ENCODE measurements at regions not wholly inside any gene's neighbourhood (a gene's known extent, or its start where the extent isn't known, plus 50 kb on each side); places are given as distances from the start of the nearest gene placed in this dataset.

DNA sequence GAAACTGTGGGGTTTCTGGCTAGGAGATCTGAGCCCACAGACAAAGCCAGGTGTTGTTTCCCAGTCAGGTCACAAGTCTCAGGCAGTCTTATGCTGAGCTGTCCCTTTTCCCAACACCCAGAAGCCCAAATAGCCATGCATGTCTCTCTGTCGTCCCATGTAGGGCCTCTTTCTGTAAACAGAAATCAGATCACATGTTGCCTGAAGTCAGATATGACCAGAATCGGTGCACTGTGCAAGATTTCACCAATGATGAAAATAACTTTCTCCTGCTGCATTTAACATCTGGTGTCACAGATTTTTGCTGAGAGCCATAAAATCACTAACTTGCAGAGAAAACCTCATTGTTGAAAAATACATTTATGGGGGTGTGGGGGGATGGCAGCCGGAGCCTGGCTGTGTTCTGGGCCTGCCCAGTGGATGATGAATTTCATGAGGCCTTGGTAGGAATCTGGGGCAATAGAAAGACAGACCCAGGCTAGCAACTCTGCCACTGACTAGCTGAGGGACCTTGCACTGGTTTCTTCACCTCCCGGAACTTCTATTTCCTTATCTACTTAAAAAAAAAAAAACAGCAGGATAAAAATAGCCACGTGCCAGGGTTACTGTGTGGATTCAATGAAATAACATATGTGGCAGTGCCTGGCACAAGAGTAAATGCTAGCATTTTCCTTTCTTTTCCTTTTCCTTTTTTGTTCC lies 158.8 kb upstream of the NFIA start:
- no peak for DNase-seq (ENCODE audit: low spot score)
- Histone ChIP-seq H3K27ac (replicated peaks; ENCODE audit: low read length) (no peak overlapping the region), H3K4me2 (ENCODE audit: insufficient read depth, low read length, poor library complexity, severe bottlenecking) (no peak overlapping the region), H2BK5ac (ENCODE audit: low read length) (no peak overlapping the region), H2BK120ac (ENCODE audit: low read depth, low read length) (no peak overlapping the region), H3K23ac (ENCODE audit: low read depth, low read length, poor library complexity) (no peak overlapping the region), H2AFZ (ENCODE audit: low read length) (no peak overlapping the region), H2AK5ac (ENCODE audit: low read depth, low read length) (no peak overlapping the region), H2BK12ac (ENCODE audit: low read length) (no peak overlapping the region), H3K9ac (ENCODE audit: low read depth, low read length, poor library complexity) (no peak overlapping the region), H3K9me3 (replicated peaks in 1 of 2; ENCODE audit: control insufficient read depth in 2 of 2, insufficient read depth in 1 of 2, low read depth in 1 of 2, low read length in 2 of 2) (no peaks in the 10 kb centered on the region), H3K18ac (ENCODE audit: low read length) (no peak overlapping the region), H4K91ac (ENCODE audit: low read depth, low read length, poor library complexity) (no peak overlapping the region), H3K4ac (ENCODE audit: low read length) (no peak overlapping the region), H3K79me1 (ENCODE audit: low read depth, low read length) (no peaks in the 10 kb centered on the region), H3K36me3 (replicated peaks in 1 of 2; ENCODE audit: control insufficient read depth in 2 of 2, insufficient read depth in 2 of 2, low read length in 2 of 2) (no peaks in the 10 kb centered on the region), H3K14ac (ENCODE audit: low read length) (no peak overlapping the region), H2BK15ac (ENCODE audit: low read length) (no peak overlapping the region), H3K27me3 (ENCODE audit: control insufficient read depth in 3 of 3, insufficient read depth in 3 of 3, low read depth in 1 of 3, low read length in 3 of 3) (no peaks in the 10 kb centered on the region), H3K4me1 (ENCODE audit: control insufficient read depth in 2 of 2, insufficient read depth in 1 of 2, low read depth in 1 of 2, low read length in 2 of 2) (peaks cover 0 to 8% of the 10 kb centered on the region in 2 donors), H4K8ac (ENCODE audit: low read depth, low read length) (no peak overlapping the region), H3K4me3 (ENCODE audit: low read length in 2 of 2) (no peak overlapping the region)
- WGBS, 2 donors (ENCODE audit: extremely low coverage in 2 of 2, insufficient read length in 2 of 2, insufficient replicate concordance in 1 of 2) = no CpG with 5 or more reads among the region's 5 CpGs

DNA sequence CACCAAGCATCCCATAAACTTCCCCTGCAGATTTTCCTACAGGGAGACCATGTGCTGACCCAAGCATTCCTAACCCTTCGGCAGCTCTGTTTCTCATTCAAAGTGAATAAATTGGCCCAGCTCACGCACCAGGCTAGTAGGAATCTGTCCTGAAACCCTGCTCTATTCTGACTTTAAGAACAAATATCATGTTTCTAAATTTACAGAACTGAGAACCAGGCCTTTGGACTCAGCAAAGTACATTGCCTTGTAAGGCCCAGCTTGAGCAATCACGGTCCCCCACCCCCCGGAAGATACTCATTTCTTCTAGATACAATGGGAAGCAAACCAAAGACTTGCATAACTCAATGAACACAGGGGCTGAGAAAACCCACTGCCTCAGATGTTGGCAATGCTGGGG lies 160.1 kb upstream of the NFIA start:
- Histone ChIP-seq H3K14ac (ENCODE audit: low read length) (no peak overlapping the region), H3K18ac (ENCODE audit: low read length) (no peak overlapping the region), H2BK5ac (ENCODE audit: low read length) (no peak overlapping the region), H3K4me2 (ENCODE audit: insufficient read depth, low read length, poor library complexity, severe bottlenecking) (no peak overlapping the region), H2BK120ac (ENCODE audit: low read depth, low read length) (no peak overlapping the region), H3K9ac (ENCODE audit: low read depth, low read length, poor library complexity) (no peak overlapping the region), H3K79me1 (ENCODE audit: low read depth, low read length) (no peaks in the 10 kb centered on the region), H4K91ac (ENCODE audit: low read depth, low read length, poor library complexity) (no peak overlapping the region), H3K27ac (replicated peaks; ENCODE audit: low read length) (no peak overlapping the region), H3K4ac (ENCODE audit: low read length) (no peak overlapping the region), H3K23ac (ENCODE audit: low read depth, low read length, poor library complexity) (no peak overlapping the region), H3K4me3 (ENCODE audit: low read length in 2 of 2) (no peak overlapping the region), H4K8ac (ENCODE audit: low read depth, low read length) (no peak overlapping the region), H2BK12ac (ENCODE audit: low read length) (no peak overlapping the region), H3K27me3 (ENCODE audit: control insufficient read depth in 3 of 3, insufficient read depth in 3 of 3, low read depth in 1 of 3, low read length in 3 of 3) (peaks cover 0 to 4% (median 0%) of the 10 kb centered on the region in 3 experiments), H3K4me1 (ENCODE audit: control insufficient read depth in 2 of 2, insufficient read depth in 1 of 2, low read depth in 1 of 2, low read length in 2 of 2) (peaks cover 0 to 10% of the 10 kb centered on the region in 2 donors), H2AK5ac (ENCODE audit: low read depth, low read length) (no peak overlapping the region), H2BK15ac (ENCODE audit: low read length) (no peak overlapping the region), H3K9me3 (replicated peaks in 1 of 2; ENCODE audit: control insufficient read depth in 2 of 2, insufficient read depth in 1 of 2, low read depth in 1 of 2, low read length in 2 of 2) (no peaks in the 10 kb centered on the region), H3K36me3 (replicated peaks in 1 of 2; ENCODE audit: control insufficient read depth in 2 of 2, insufficient read depth in 2 of 2, low read length in 2 of 2) (no peaks in the 10 kb centered on the region), H2AFZ (ENCODE audit: low read length) (no peak overlapping the region)
- no CpG with 5 or more reads among the region's 4 CpGs for WGBS, 2 donors (ENCODE audit: extremely low coverage in 2 of 2, insufficient read length in 2 of 2, insufficient replicate concordance in 1 of 2)
- DNase-seq (ENCODE audit: low spot score) = no peak

DNA sequence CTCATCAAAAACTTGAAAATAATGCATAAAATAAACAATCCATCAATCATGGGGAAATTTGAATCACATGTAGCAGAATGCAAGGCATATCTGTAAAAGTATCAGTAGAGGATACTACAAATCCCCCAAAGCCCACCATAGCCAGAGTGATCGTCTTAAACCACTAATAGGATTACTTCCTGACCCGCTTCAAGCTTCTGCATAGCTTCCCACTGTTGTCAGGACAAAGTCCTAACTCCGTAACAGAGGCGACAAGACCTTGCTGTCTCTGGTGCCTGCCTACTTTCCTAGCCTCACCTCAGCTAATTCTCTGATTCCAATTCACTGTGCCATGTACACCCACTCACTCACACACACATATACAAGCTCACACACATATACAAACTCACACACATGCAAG lies 161.2 kb upstream of the NFIA start:
- Histone ChIP-seq H2AK5ac (ENCODE audit: low read depth, low read length) (no peak overlapping the region), H3K27me3 (ENCODE audit: control insufficient read depth in 3 of 3, insufficient read depth in 3 of 3, low read depth in 1 of 3, low read length in 3 of 3) (peaks cover 0 to 4% (median 0%) of the 10 kb centered on the region in 3 experiments), H4K8ac (ENCODE audit: low read depth, low read length) (no peak overlapping the region), H2BK120ac (ENCODE audit: low read depth, low read length) (no peak overlapping the region), H3K27ac (replicated peaks; ENCODE audit: low read length) (no peak overlapping the region), H3K9ac (ENCODE audit: low read depth, low read length, poor library complexity) (no peak overlapping the region), H3K9me3 (replicated peaks in 1 of 2; ENCODE audit: control insufficient read depth in 2 of 2, insufficient read depth in 1 of 2, low read depth in 1 of 2, low read length in 2 of 2) (no peaks in the 10 kb centered on the region), H3K36me3 (replicated peaks in 1 of 2; ENCODE audit: control insufficient read depth in 2 of 2, insufficient read depth in 2 of 2, low read length in 2 of 2) (no peaks in the 10 kb centered on the region), H3K4ac (ENCODE audit: low read length) (no peak overlapping the region), H3K79me1 (ENCODE audit: low read depth, low read length) (no peaks in the 10 kb centered on the region), H3K14ac (ENCODE audit: low read length) (no peak overlapping the region), H4K91ac (ENCODE audit: low read depth, low read length, poor library complexity) (no peak overlapping the region), H2AFZ (ENCODE audit: low read length) (no peak overlapping the region), H3K18ac (ENCODE audit: low read length) (no peak overlapping the region), H2BK15ac (ENCODE audit: low read length) (no peak overlapping the region), H2BK12ac (ENCODE audit: low read length) (no peak overlapping the region), H3K4me2 (ENCODE audit: insufficient read depth, low read length, poor library complexity, severe bottlenecking) (no peak overlapping the region), H3K23ac (ENCODE audit: low read depth, low read length, poor library complexity) (no peak overlapping the region), H3K4me1 (ENCODE audit: control insufficient read depth in 2 of 2, insufficient read depth in 1 of 2, low read depth in 1 of 2, low read length in 2 of 2) (peaks cover 0 to 15% of the 10 kb centered on the region in 2 donors), H2BK5ac (ENCODE audit: low read length) (no peak overlapping the region), H3K4me3 (ENCODE audit: low read length in 2 of 2) (no peak overlapping the region)
- no peak for DNase-seq (ENCODE audit: low spot score)
- no CpG with 5 or more reads among the region's 4 CpGs for WGBS, 2 donors (ENCODE audit: extremely low coverage in 2 of 2, insufficient read length in 2 of 2, insufficient replicate concordance in 1 of 2)

DNA sequence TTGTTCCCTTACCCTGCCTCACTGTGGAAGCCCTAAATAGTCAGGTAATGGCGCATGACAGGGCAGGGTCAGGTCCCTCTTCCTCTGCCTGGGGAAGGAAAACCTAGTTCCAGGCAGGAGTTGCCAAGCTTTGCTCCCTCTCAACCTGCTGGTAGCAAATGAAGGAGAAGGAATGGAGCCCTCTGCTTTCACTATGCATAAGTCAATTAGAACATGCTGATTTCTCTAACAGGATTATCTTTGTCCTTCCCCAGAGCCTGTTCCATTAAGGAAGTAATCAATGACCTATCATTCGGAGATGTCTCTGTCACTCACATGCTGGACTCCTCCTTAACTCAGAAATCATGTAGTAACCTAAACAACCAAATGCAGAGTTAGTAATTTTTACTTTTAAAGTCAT lies 161.8 kb upstream of the NFIA start:
- peaks cover 0 to 17% of the 10 kb centered on the region in 2 donors for H3K4me1 ChIP-seq (ENCODE audit: control insufficient read depth in 2 of 2, insufficient read depth in 1 of 2, low read depth in 1 of 2, low read length in 2 of 2)
- no peak overlapping the region for H3K4ac ChIP-seq (ENCODE audit: low read length)
- no peak overlapping the region for H3K27ac ChIP-seq (replicated peaks; ENCODE audit: low read length)
- H2BK120ac ChIP-seq (ENCODE audit: low read depth, low read length) = no peak overlapping the region
- H3K23ac ChIP-seq (ENCODE audit: low read depth, low read length, poor library complexity) = no peak overlapping the region
- no peak overlapping the region for H3K9ac ChIP-seq (ENCODE audit: low read depth, low read length, poor library complexity)
- H4K8ac ChIP-seq (ENCODE audit: low read depth, low read length) = no peak overlapping the region
- H2AK5ac ChIP-seq (ENCODE audit: low read depth, low read length) = no peak overlapping the region
- H2BK5ac ChIP-seq (ENCODE audit: low read length) = no peak overlapping the region
- no peaks in the 10 kb centered on the region for H3K9me3 ChIP-seq (replicated peaks in 1 of 2; ENCODE audit: control insufficient read depth in 2 of 2, insufficient read depth in 1 of 2, low read depth in 1 of 2, low read length in 2 of 2)
- no peaks in the 10 kb centered on the region for H3K36me3 ChIP-seq (replicated peaks in 1 of 2; ENCODE audit: control insufficient read depth in 2 of 2, insufficient read depth in 2 of 2, low read length in 2 of 2)
- no peak overlapping the region for H2AFZ ChIP-seq (ENCODE audit: low read length)
- H3K27me3 ChIP-seq (ENCODE audit: control insufficient read depth in 3 of 3, insufficient read depth in 3 of 3, low read depth in 1 of 3, low read length in 3 of 3) = peaks cover 0 to 4% (median 0%) of the 10 kb centered on the region in 3 experiments
- no peak overlapping the region for H3K4me3 ChIP-seq (ENCODE audit: low read length in 2 of 2)
- H3K4me2 ChIP-seq (ENCODE audit: insufficient read depth, low read length, poor library complexity, severe bottlenecking) = no peak overlapping the region
- no peak overlapping the region for H3K14ac ChIP-seq (ENCODE audit: low read length)
- H2BK15ac ChIP-seq (ENCODE audit: low read length) = no peak overlapping the region
- WGBS, 2 donors (ENCODE audit: extremely low coverage in 2 of 2, insufficient read length in 2 of 2, insufficient replicate concordance in 1 of 2) = no CpG with 5 or more reads among the region's 2 CpGs
- H3K79me1 ChIP-seq (ENCODE audit: low read depth, low read length) = no peaks in the 10 kb centered on the region
- H2BK12ac ChIP-seq (ENCODE audit: low read length) = no peak overlapping the region
- H4K91ac ChIP-seq (ENCODE audit: low read depth, low read length, poor library complexity) = no peak overlapping the region
- no peak for DNase-seq (ENCODE audit: low spot score)
- no peak overlapping the region for H3K18ac ChIP-seq (ENCODE audit: low read length)
